GM18502 (cell line): ENCODE measurements at regions not wholly inside any gene's neighbourhood (a gene's known extent, or its start where the extent isn't known, plus 50 kb on each side); places are given as distances from the start of the nearest gene placed in this dataset.

ENCODE experiments used
- ATAC-seq: cut with Tn5 transposase; IDR thresholded peaks from one replicate; pipeline ENCODE4 v1.9.1; 2021; ENCODE audit warnings: mild to moderate bottlenecking; ENCODE audit not compliant: unreplicated experiment, poor library complexity

DNA sequence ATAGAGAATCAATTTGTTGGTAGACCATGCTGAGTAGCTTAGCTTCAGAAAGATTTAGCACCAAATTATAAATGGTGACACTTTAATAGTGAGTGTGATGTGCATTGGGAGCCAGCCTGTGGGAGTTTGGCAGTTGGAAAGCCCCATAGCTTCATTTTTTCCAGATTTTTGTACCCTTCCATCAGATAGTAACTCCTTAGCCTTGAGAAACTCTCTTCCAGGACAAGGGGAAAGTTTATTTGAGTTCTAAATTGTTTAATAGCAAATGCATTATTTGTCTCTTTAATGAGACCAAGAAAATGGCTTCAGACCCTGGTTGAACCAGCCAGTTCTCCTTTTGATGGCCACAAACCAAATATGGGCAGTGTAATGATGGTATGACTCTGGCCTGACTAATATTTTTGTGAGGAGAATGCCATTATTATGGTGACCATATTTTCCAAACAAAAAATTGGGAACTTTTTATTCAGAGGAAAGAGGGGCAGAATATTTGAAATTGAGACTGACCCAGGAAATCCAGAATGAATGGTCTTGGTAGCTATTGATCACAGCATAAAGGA lies 49.8 kb downstream of the PLCE1 start:
- ATAC-seq, result no peak

DNA sequence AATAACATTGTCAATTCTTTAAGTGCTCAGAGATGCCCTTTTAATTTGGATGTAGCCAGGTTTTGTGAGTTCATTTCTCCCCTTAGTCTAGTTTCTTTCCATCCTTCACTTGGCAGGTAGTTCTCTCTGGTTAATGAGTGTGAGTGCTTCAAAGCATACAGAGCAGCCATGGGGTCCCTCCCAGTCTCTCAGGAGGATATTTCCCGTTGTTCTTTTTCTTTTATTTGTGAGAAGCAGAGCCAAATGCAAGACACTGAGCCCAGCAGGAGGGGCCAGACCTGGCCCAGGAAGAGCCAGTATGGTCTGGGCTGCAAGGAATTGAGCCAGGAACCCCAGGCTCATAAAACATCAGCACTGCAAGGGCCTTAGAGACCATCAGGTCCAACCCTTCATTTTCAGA lies 52.4 kb downstream of the PLCE1 start:
- ATAC-seq, result no peak

DNA sequence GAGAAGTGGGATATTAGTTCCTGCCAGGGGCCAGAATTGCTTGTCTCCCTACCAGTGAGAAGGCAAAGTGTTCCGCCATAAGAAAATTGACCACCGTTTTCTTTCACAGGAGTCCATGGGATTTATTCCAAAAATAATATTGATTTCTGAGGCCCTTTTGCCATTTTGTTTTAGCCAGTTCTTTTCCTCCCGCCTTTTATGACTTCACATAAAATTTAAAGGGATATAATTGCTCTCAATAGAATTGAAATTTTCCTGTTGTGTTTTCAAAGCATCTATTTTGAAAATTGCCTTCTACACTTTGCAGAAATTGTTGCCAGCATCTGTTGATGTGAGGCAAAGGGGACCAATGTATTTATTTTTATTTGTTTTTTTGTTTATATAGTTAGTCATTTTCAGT lies 53.6 kb downstream of the PLCE1 start:
- no peak for ATAC-seq

DNA sequence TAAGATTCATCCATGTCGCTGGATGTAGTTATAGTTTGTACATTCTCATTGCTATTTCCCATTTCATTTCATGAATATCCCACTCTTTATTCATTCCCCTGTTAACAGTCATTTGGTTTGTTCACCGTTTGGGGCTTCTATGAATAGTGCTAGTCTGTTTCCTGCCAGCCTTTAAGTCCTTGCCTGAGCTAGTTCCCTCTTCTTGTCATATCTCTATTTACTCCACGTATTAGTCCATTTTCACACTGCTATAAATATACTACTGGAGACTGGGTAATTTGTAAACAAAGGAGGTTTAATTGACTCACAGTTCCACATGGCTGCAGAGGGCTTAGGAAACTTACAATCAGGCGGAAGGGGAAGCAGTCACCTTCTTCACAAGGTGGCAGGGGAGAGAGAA lies 56.2 kb downstream of the PLCE1 start:
- ATAC-seq, result no peak

DNA sequence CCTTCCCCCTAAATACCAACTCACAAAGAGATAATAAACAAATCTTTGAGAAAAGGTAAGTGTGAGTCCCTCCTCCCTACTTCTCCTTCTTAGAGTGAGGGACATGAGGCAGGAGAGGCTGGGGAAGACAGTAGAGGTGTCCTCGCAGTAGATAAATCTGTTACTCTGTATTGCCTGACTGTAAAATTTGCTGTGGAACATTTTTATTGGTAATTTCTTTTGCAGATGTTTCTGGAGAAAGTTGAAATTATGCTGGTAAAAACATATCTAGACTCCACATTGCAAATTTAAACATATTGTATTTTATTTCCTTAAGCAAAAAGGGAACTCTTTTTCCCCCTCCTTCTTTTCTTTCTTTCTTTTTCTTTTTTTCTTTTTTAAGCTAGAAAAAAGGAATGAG lies 58.5 kb downstream of the PLCE1 start:
- ATAC-seq, result no peak

DNA sequence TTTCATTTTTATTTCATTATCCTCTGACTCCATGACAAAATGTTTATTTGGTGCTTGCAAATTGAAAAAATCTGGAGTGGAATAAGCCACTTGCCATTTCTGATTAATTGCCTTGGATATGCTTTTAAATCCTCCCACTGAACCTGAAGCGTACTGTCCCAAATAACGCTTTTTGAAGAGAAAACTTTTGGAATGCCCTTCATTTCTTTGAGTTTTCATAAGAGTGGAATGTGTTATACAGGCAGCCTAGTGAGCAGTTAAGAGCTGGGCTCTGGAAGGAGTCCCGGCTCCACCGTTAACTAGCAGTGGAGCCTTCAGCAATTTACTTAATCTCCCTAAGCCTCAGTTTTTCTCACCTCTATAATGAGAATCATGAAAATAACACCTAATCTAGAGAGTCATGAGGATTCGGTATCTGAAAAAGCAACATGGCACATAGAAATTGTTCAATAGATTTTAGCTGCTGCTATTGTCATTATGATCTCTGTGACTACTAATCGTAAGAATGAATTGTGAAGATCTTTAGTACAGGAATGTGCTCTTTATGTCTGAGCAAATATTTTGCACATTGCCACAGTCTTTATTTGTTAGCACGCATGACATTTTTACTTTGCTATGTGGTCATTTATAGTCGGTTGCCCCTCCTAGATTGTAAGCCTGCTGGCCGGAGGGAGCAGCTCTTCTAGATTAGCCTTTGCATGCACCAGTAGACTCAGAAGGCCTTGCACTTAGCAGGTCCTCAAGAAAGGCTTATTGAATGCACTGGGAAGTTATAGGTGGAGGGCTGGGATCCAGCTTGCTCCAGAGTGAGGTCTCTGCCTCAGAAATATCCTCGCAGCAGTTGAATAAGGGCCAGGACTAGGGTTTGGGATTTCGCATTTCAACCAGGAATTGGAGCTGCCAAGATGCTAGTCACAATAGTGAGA lies 59.4 kb downstream of the PLCE1 start:
- ATAC-seq, result no peak

DNA sequence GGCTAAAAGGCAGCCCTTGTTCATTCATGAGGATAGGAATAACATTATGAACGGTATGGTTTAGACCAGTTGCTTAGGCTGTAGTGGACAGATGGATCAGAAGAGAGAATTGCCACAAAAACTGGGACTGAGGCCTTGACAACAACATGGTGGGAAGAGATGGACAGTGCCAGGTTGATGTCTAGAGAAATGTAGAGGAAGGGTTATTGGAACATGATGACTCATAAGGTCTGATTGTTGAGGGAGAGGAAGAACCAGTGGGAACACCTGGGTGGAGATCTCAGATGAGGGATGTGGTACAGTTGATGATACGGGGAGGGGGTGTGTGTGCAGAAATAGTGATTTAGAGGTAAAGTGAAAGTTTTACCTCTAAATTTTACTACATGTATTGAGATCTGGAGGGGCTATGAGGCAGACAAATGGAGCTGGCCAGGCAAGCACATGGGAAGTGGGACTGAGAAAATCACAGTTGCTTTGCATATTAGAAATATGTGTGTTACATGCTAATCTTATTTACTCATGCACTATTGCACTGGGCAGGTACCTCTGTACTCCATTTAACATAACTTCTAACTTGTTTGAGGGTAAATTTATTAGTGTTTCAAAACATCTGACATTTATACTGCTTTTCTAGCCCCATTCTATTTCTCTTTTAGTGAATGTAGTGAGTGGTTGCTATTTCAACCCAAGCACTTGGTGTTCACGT lies 65.6 kb downstream of the PLCE1 start:
- no peak for ATAC-seq

DNA sequence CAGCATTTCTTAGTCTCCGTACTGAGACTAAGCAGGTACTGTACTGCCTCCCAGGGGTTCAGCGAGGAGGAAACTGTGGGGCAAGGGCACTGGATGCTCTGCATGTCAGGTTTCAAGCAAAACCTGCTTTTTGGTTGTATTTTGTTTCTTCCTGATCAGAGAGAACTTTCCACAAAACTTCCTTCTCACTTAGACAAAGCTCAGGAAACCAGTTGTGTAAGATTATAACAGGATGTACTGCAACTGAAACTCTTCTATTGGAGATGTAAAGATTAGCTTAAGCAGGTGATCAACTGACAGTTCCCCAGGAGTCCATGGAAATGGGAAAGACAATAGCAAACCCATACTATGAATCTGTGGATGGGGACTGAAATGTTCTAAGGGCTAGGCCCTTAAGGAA lies 67.3 kb downstream of the PLCE1 start:
- no peak for ATAC-seq

DNA sequence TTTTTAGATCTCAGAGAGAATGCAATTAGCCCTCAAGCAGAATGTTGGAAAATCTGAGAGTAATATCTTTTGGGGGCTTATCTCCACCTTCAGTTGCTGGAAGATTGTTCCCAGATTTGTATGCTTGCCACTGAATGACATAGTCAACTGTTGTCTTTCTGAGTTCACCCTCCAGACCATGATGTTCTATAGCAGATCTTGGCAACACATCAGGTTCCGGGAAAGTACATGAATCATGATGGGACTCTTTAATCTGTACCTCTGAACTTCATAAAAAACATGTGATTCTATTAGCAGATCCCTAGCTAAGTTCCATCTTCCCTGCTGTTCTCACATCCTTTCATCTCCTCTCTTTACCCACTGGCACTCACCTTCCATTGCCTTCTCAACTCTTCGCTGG lies 68.9 kb downstream of the PLCE1 start:
- ATAC-seq, result no peak

DNA sequence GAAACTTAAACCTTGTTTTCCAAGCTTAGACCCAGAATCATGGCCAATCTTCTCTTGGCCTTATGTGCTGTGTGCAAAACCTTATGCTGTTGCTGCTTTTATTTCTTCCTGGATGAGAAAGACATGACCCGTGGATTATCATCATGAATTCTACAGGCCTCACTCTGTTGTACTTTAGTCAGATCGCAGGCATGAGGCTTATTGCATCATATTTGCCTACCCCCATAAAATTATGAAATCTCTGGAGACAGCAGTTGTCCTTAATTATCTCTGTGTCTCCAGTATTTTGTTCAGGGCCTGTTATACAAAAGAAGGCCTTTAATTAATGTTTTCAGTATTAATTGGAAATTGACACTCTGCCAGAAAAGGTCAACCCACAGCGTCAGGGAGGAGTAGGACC lies 71.6 kb downstream of the PLCE1 start:
- no peak for ATAC-seq

DNA sequence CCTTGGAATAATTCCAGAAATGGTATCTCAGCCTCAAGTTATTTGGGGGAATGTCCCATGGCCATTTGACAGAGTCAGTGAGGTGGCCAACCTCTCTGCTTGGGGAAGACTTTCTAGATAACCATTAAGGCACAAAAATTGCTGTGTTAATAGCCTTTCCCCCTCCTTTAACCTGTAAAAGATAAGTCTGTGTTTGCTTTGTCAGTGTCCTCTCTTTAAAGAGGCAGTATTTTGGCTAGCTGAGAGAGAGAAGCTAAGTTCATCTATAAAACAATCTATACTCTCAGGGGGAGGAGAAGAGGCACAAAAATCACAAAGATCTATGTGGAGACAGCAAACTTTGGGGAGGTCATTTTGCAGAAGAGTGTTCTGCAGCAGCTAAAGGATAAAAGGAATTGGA lies 72.1 kb downstream of the PLCE1 start:
- ATAC-seq, result no peak

DNA sequence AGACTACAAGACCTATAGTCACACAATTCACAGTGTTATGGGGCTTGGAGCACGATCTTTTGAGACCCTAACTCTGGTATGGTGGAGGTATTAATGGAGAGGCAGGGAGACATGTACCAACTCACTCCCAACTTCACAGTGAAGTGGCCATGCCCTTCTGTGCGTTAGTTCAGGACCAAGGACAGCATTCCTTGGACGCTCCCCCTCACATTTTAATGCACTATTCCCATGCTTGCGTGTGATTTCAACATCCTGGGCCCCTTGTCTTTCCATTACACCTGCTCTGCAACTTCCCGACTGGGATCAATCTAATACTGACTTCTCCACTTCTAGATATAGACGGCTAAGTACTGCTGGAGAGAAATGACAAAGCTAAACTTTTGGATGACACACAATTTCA lies 72.7 kb downstream of the PLCE1 start:
- ATAC-seq, result no peak

DNA sequence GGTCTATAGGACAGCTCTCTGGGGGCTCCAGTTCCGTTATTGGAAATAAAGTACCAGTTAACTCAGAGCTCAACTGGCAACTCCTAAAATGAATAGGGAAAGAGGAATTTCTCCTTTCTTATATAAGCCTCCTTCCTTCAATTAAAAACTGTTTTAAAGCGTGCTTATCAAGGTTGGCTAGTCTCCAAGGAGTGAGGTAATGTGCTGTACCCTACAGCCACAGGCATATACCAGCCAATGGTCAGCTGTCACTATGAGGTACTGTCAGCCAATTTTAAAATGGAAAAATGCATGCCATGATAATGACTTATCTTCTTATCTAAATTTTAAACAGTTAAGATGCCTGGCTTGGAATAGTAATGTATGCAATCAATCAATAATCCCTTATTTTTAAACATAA lies 76.2 kb downstream of the PLCE1 start:
- ATAC-seq, result no peak

DNA sequence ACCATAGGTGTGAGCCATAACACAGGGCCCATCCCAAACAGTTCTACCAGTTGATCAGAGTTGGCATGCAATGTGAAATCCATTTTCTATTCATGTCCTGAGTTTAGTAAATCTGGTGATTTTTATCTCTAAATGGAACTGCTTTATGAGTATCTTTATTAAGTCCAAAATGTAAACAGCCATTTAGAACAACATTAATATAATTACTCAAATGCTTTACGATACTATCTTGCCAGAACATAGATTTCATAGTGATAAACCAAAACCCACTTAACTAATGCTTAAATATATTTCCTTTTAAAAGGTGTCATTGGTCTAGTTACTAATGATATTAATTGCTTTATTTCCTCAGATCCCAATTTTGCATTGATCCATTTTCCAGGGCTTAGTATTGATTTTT lies 80.7 kb downstream of the PLCE1 start:
- no peak for ATAC-seq

DNA sequence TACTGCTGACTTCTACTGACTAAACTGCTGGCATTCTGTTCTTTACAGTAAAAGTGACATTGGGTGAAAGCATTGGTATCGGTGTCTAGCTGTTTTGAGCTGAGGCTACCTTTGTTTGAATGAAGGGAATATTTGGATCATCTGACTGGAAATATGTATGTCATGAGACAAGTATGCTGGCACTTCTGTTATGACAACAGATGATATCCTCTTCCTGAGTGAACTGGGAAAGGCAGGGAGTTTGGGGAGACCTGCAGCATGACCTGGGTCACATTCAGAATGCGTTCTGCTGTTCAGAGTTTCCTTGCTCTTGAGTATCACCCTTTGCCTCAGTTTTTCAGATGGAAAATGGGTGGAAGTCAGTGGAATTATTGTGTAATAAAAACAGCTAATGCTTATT lies 81.8 kb downstream of the PLCE1 start:
- no peak for ATAC-seq

DNA sequence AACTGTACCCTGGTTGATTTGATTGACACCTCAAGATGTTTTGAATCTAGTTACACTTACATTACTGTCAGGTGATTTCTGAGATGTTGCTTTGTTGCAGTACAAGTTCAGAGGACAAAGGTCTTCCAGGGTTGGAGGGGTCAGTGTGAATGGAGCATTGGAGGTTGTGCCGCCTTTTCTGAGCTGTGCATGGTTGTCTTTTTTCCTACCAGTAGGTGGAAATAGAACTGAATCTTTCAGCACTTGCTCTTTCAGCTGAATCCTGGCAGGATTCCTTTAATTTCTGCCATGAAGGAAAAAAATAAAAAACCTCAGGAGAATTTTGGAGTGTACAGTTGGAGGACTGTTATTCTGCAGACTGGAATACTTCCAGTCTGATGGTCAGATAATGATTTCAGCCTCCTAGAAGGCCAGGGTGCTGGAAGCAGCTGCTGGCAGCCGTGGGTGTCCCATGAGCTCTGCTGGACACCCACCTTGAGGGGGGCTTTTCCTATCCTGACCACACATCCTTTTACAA lies 82.7 kb downstream of the PLCE1 start:
- ATAC-seq, result no peak

DNA sequence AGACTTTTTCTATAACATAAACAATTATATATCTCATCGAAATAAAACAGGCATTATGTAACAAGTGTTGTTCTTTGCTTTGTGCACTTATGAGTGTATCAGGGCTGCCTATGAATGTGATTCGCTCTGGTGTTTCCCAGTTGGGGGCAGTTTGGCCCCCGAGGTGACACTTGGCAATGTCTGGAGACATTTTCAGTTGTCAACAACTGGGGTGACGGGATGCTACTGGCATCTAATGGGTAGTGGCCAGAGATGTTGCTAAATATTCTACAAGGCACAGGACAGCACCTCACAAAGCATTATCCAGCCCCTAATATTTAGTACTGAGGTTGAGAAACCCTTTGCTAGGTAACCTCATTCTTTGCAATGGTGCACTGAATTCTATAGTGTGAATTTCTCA lies 83.3 kb downstream of the PLCE1 start:
- ATAC-seq, result no peak

DNA sequence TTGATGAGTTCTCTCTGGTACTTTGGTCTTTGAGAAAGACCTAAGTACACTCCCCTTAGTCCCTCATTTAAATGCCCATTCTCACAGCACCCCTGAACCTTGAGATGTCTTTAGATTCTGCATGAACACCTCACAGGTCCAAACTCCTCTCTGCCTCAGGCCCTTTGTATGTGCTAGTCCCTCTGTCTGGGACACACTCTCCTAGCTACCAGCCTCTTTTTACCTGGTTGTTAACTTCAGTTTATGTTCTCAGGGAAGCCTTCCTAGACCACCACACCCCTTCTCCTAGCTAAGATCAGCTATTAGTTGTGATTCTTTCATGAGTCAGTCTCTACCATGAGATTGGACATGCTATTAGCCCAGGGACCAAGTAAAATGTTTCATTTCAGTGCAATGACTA lies 86.4 kb downstream of the PLCE1 start:
- ATAC-seq, result no peak

DNA sequence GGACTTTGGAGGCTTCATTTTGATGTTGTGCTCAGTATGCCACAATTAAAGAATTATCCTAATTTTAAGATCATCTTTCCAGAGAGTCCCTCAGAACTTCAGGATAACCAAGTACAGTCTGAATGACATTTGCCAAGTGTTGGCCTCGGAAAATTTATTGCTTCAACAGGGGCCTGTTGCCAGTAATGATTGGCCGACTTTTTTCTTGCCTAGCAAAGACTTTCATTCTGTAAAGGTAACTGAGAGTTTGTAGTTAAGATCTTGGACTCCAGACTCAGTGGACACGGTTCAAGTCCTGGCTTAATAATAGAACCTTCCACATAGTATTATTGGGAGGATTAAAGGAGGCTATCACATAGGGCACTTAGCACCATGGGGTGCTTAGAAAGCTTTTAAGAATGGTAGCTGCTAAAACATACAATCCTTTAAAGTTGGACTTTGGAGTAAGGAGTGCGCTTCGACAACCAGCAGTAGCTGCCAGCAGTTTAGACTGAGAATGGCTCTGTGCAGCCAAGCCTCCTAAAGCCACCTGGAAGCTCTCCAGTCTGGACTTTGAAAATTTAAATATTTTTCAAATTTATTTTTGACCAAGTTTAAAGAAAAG lies 90.0 kb downstream of the PLCE1 start:
- ATAC-seq, result no peak

DNA sequence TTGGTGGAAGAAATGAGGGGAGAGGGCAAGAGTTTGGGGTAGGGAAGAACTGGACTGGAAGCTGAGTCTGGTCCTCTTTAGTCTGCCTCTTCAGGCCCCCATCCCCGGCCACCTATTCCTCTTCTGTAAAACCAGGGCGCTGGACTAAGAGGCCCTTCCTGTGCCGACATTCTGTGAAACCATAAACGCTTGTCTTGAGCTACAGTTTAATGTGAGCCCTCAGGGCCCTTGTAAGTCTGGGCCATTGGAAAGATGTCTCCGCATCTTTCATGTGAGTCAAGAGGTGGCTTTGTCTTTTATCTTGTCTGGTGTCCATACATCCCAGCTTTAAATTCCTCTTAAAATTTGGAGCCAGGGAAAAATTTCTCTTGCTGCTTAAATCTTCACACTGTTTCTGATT lies 90.6 kb downstream of the PLCE1 start:
- no peak for ATAC-seq

DNA sequence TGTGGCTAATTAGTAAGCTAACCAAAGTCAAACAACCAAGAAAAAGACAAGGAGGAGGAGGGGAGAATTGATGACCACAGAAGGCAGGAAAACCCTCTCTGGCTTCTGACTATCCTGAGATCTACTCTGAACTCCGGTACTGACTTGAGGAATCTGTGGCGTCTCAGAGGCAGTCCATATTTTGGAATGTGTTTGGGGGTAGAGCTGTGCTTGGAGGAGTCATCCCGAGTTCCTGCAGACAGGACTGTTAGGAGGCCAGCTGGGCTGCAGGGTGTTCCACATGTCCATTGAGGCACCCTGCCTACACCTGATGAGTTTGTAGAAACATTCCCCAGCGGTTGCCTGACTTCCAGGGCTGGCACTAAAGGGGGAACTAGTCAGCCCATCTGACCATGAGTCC lies 91.6 kb downstream of the PLCE1 start:
- no peak for ATAC-seq
